HG02763 (cell line): ENCODE measurements at regions not wholly inside any gene's neighbourhood (a gene's known extent, or its start where the extent isn't known, plus 50 kb on each side); places are given as distances from the start of the nearest gene placed in this dataset.
"Not testable (repeated sequence)": the region's sequence is repeated elsewhere in the genome, so short reads cannot be mapped to it uniquely, and the experiment has no call there.

Experiments used
- ATAC-seq: cut with Tn5 transposase; IDR thresholded peaks from one replicate; pipeline ENCODE4 v1.9.1; 2021; ENCODE audit warnings: mild to moderate bottlenecking, moderate library complexity; ENCODE audit not compliant: unreplicated experiment

DNA sequence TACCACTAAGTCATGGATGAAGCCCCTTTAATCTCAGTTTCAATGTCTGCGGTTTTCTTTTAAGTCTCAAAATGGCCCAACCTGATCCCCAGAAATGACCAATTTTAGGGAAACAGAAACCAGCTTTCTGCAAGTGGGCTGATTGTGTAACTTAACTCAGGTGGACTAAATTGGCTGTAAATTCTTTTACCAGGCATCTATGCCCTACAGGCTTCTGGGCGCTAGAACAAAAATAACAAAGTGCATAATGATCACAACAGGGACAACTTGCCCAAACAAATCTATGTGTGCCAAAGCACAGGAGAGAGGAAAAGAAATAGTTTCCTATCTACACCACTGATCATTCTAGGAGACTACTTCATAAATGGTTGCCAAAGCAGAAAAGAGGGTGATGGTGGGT, 112.3 kb upstream of the SETBP1 start:
- no peak for ATAC-seq

DNA sequence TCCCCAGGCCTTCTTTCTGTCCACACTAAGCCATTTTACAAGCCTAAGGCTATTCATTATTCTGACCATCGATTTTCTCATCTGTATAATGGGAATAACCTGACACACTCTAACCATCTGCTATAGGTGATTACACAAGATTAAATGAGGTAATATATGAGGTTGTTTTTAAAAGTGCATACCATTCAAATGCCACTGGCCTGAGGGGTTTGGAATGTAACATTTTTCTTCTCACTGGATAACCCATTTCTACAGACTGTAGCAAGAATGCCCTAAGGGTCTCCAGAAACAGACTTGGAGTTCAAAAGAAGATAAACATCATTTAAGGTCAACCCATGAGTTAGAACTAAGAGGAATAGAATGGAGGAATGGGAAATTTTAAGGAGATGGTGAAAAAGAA, 111.7 kb upstream of the SETBP1 start:
- ATAC-seq = no peak

DNA sequence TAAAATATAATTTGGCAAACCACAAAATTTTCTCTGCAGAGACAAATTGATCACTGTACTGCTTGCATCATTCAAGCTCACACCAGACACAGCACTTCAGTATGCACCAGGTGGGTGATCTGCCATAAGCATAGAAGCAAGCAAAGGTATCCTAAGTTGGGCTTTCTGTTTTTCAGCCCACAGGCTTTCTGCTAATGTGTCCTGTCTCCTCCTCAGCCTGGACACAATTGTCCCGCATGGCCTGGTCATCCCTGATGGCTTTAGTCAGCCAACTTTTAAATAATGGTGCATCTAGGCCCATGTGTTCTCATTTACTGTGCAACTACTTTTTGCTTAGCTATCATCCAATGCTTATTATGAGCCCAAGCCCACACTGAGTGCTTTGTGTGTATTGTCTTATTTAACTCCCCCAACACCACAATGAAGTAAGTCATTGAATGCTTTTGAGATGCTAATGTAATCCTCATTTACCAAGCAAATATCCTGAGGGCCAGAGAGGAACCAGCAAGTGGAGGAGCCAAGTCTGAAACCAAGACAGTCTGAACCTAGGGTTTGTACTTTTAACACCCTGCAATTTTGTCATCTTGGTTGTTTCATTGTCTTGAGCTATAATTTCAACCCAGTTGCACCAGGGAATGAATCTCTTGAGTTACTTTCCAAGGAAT, 111.2 kb upstream of the SETBP1 start:
- no peak for ATAC-seq

DNA sequence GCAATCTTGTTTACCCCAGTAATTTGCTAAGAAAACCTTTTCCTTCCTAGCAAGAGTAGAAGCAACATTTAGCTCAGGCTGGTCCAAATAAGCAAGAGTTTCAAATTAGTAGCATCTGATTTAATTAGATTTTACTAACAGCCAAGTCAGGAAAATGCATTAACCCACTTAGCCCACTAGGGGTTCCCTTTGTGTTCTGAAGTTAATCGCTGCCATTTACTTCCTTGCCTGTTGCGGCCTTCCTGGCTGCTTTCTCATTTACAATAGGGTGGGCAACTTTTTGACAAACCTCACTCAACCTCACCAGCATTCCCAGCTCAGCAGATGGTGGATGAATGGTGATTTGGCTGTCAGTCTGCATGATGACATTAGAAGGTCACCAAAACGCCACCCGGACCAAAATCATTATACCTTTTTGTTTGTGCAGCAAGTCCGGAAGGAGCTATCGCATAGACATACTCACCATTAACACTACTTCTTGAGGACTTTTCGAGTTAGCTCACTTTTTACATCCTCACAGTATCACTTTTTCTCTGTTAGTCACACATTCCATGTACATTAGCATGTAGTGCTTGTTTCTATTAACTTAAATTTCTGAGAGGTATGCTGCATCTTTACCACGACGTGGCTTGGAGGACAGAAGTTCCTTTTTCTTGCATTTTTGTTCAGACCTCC, 101.5 kb upstream of the SETBP1 start:
- no peak for ATAC-seq

DNA sequence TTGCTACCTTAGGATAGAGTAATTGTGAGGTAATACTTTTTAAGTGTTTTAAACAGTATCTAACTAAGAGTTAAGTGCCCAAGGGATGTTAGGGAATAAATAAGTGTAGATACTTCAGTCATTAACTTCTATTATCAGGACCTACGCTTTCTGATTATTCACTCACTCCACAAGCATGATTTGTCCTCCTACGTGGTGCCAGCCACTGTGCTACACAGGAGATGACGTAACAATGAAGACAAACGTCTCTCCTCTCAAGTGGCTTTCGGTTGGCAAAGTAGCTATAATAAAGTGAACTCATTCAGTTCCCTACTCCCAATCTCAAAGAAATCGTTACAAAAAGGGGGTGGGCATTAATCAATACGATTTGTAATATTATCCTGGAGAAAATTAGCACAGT, 100.9 kb upstream of the SETBP1 start:
- no peak for ATAC-seq

DNA sequence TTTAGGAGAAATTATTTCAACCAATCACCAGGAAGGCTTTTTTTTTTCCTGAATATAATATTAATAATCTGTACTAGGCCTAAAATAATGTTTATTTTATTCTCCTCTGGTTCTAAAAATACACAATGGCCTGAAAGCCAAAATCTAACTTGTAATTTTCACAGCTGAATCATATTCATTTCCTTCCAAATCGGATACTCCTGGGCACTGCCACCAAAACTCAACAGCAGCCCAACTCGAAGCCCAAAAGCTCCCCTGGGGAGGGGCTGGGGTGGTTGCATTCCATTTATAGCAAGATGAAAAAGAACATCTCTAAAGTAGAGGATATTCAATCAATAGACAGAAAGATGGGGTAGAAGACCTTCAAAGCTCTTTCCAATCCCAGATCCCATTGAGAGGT, 100.5 kb upstream of the SETBP1 start:
- no peak for ATAC-seq

DNA sequence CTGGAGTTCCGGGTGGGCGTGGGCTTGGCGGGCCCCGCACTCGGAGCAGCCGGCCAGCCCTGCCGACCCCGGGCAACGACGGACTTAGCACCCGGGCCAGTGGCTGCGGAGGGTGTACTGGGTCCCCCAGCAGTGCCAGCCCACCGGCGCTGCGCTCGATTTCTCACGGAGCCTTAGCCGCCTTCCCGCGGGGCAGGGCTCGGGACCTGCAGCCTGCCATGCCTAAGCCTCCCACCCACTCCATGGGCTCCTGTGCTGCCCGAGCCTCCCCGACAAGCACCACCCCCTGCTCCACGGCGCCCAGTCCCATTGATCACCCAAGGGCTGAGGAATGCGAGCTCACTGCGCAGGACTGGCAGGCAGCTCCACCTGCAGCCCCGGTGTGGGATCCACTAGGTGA, 99.9 kb upstream of the SETBP1 start:
- ATAC-seq = not testable (repeated sequence)

DNA sequence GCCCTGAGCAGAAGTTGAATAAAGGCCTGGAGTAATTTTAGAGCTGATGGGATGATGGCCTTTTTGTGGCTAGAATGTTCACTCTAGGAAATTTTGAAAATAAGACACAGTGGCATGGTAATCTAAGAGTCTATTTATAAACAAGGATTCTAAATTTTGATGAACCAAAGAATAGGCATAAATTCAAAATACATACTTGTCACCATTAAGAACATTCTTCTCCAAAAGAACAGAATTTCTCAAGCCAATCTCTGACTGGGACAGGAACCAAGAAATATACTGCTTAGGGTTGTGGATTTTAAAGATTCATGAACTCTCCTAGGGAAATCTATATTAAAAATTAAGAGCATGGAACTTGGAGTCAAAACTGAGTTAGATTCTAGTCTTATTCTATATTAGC, 98.2 kb upstream of the SETBP1 start:
- ATAC-seq = no peak

DNA sequence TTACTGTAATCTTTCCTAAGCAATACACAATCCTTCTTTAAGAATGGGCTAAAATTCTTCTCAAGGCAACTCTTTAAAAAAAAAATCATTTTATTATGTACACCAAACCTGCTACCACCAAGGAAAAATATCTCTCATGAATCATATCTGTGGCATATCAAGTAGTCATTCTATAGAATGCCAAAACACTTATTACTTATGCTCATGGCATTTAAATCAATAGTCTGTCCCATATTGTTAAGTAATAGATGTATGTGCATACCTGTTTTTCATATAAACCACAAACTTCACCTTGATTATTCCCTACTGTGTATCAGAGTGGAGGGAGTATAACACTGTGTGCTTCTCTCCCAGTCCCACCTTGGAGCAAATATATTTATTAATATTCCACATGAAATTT, 95.8 kb upstream of the SETBP1 start:
- no peak for ATAC-seq

DNA sequence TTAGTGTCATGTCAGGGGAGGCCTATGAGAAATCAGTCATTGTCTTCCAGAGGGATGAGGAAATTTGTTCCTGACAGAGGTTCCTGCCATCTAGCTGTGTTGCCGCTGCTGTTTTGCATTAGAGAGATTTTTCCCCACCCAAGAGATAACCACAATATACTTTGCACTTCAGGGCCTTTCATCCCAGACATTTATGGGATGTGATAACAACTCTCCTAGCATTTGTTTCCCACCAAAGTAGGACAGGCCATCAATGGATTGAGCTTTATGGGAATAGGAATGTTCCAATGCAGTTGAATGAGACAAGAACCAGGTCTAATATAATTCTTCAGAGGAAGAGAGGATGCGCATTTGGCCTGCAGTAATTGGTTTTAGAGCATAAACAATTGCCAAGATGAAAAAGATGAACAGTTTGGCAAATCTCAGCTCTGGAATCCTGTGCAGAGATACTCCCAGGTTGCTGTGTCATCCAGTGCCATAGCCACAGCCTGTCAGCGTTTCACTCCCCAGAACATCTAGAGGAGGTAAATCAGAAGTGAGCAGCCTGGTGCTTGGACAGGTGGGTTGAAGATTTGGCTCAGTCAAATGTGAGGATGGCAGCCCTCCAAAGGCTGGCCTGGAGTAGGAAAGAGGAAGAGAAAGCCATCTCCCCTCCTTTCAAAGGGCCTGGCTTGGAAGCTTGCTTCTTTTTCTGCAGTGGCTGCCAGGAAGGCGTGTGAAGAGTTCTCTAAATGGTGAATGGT, 93.7 kb upstream of the SETBP1 start:
- no peak for ATAC-seq

DNA sequence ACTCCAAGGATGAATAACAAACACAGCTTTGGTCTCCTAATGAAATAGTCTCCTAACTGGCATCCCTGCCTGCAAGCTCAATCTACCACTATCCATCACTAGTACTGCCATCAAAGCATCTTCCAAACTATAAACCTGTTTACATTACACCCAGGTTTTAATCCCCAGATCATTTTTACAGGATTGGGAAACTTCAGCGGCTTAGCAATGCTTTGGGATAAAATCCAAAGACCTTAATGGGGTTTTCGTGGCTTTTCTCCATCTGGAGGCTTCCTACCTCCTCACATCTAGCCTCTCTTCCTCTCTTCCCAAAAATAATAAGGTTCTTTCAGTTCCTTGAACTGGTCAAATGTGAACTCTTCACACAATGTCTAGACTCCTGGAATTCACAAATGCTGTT, 92.2 kb upstream of the SETBP1 start:
- ATAC-seq = no peak

DNA sequence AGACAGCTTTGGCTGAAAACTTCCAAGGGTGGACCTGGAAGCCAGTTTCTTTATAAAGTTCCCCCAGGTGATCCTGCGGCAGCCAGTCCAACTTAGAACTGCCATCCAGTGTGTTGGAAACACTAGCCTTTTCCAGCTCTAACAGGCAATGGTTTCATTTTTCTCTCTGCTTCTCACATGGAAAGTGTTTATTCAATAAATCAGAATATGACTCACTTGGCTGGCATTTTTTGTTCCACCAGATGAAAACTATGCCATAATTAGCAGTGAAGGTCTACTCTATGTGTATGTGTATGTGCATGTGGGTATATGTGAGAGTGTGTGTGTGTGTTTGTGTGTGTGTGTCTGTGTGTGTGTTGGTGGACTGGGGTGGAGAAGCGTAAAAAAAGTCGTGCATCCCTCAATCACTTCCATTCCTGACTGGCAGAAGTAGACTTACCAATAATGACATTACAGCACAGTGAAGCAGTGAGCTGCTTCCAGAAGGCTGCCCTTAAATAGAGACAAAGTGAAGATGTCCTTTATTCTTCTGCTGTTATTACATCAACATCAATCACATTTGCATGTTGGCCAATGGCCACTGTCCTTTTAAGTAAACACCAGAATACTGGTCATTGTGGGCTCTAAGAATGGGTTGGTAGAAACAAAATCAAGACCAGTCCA, 90.9 kb upstream of the SETBP1 start:
- no peak for ATAC-seq

DNA sequence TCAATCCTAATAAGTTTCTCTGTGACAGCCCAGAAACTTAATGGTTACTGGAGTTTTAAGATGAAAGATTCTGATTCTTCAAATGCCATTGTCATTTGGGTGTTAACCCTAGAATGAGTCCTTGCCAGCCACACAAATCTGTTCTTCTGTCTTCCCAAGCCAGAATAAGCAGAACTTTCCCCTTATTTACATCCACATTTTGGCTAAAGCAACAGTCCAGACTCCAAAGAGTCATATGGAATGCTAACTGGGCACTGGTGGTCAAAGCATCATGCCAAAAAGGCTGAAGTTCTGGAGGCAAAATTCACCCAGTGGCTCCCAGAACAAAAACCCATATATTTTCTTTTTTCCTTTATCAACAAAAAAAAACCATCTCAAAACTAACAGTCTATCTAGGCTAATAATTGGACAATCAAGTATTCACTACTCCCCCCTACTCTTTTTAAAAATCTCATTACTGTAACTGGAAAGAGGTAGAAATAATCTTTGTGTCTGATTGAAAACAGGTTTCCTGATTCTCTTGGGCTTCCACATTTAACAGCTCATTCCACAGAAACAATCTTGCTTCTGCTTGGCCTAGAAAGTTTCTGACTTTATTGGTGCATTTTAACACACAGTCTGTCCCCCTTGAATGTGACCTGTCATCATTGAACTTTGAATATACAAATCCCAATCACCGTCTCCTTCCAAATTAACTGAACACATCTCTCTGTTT, 89.6 kb upstream of the SETBP1 start:
- ATAC-seq = no peak

DNA sequence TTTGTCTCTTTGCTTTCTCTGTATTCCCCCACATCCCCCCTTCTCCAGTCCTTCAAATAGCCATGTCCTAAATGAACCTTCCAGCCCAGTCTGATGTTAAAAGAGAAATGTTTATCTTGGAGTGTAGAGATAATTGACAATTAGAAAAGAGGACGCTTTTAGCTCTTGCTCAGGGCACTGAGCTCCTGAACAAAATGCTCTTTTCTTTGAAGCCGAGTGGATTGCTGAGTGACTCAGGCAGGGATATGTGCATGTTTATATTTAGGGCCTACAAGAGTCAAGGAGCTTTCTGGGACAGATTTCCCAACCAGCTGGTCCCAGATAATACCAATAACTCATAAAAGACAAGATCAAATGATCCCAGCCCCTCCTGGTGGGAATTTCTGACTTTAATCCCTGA, 88.0 kb upstream of the SETBP1 start:
- ATAC-seq = no peak

DNA sequence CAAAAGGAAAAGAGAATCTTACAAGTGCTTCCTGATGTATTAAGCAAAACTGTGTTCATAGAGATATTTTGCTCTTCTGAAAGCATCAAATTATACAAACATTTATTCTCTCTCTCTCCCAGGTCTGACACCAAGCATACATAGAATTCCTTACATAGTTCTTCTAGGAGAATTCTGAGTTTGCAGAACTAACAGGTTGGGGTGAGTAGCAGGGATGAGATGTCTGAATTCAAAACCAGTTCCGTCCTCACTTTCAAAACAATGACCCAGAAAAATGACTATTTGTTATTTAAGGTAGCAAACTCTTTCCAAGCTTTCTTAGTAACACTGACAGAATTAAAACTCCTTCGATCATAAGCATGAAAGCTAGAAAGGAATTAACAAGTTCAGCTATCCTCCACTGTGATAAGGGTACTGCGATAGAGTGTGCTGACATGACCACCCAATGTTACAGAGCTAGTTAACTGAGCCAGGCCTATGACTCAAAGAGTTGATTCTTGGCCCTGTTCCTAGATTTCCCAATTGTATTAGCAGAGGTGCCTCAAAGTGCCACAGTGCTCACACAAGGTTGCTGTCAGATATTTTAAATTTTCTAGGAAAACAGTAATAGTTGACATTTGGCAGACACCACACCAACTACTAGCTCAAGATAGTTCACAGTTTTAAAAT, 85.8 kb upstream of the SETBP1 start:
- ATAC-seq = no peak

DNA sequence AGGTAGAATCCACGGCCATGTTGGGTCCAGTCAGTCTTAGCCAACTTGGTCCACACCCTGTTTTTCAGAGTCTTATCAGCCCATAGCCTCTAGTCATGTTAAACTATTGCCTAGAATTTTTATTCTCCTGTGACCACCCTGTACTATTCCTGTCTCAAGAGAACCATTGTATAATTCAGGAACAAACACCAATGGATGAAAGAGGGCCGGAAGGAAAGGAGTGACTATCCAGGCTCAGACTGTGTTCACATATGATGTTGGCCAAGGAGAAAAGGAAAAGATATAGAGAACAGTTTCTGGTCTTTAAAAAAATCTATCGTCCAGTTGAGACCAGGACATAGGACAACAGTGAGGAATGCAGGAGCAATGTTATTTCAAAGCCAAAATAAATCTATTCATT, 82.9 kb upstream of the SETBP1 start:
- no peak for ATAC-seq

DNA sequence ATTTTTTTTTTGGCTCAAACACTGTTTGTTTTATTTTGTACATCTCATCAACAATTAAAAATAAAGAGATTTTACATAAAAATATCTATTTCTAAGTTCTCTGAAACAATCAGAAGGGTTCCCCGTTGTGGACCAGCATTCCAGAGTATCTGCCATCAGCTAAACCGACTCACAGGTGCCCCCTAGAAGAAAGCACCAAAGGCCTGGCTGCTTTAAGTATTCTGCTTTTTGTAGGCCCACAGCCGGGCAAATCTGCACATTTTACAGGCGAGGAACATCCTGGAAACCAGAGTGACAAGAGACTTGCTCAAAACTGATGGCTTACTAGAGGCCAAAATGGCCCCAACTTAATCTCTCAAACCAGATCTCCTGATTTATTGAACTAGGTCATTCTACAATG, 82.2 kb upstream of the SETBP1 start:
- no peak for ATAC-seq

DNA sequence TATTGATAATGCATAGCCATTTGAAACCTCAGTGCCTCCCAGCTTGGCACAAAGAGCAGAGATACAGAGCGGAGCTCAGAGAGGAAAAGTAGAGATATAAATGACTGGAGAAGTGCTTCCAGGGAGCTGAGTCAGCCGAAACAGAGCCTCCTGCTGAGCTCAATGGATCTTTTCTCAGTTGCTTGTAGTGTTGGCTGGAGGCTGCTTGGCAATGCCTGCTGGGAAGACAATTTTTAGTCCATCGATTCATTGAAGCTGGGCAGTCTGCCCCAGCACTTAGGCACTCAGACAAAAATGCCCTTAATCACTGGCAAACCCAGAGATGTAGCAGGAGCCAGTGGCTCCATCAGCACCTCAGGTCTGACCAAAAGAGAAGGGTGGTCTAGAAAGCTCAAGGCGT, 81.3 kb upstream of the SETBP1 start:
- ATAC-seq = no peak

DNA sequence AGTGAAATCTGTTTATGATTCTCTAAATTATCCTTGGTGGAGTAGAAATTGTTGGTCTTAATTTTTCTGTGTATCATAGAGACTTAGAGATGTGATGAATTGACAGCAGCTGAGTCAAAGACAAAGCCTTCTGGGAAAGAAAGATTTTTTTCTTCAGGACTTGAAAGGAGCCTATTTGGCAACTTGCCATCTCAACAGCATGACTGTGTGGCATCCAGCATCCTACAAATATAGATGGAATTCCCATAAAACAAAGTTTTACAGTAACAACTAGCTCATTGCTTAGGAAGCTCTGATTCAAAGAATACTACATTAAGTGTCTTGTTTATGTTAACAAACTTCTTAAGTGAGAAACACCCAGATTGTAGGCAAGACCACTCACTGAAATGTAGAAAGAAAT, 79.2 kb upstream of the SETBP1 start:
- no peak for ATAC-seq

DNA sequence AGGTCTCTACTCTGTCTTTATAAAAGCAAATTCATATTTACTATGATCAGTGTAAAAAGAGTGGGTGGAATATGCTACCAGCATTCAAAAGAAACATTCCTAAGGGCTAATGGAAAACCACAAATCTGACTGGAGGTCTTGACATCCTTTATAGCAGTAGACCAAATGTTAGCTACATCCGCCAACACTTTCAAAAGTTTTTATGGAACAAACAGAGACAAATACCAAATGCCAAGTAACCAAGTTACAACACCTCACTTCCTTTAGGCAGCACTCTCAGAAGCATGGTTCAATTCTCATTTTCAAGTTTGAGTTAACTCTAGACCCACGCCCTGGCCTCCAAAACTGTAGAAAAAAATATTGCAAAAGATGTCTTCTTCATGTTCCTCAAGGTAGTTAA, 78.3 kb upstream of the SETBP1 start:
- ATAC-seq = no peak

DNA sequence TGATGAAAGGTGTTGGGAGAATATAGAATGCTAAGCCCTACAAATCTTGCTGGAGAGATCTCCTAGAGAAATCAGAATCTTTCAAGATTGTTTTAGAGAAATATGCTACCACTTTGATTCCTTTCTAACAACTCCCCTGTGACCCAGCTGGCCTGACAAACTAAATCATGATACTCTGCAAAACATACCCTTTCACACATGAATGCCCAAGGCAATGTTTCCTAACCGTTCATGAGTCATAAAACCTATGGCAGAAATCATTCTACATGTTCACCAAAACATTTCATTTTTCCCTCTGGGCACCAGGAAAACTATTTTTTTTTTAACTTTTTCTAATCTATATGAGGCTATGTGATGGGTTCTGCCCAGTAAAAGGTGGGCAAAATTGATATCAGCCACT, 77.8 kb upstream of the SETBP1 start:
- ATAC-seq = no peak
